Neural cell (in vitro differentiated cells): ENCODE measurements at regions not wholly inside any gene's neighbourhood (a gene's known extent, or its start where the extent isn't known, plus 50 kb on each side); places are given as distances from the start of the nearest gene placed in this dataset.

Experiments
- H2AFZ ChIP-seq: fragments of 200-600, 300-800 bp; sonication (generic), shearing (Covaris generic); 2 replicates; pipeline ENCODE4 v1.6.0; 2014; ENCODE audit warnings: low read depth, mild to moderate bottlenecking, antibody characterized with exemption, low read length, moderate library complexity
- H3F3A ChIP-seq: fragments of 200-600 bp; shearing (Covaris generic); 2 replicates; pipeline ENCODE4 v1.6.1; 2016; ENCODE audit warnings: mild to moderate bottlenecking, moderate library complexity, mixed read lengths, antibody characterized with exemption, low read length; ENCODE audit not compliant: insufficient read depth, poor library complexity, severe bottlenecking
- H3K27ac ChIP-seq: fragments of 200-600, 300-800 bp; sonication (generic), shearing (Covaris generic); 2 replicates; pipeline ENCODE4 v1.5.1; 2014; ENCODE audit warnings: mild to moderate bottlenecking, low read length, moderate library complexity
- H3K27me3 ChIP-seq: fragments of 300-800, 200-600 bp; sonication (generic), shearing (Covaris generic); 2 replicates; pipeline ENCODE4 v1.6.0; 2014; ENCODE audit warnings: mild to moderate bottlenecking, low read depth, low read length, moderate library complexity; ENCODE audit not compliant: insufficient read depth
- H3K36me3 ChIP-seq: fragments of 300-800, 200-600 bp; sonication (generic), shearing (Covaris generic); 2 replicates; pipeline ENCODE4 v1.5.1; 2014; ENCODE audit warnings: mild to moderate bottlenecking, antibody characterized with exemption, low read length, moderate library complexity; ENCODE audit not compliant: insufficient read depth
- H3K4me2 ChIP-seq: fragments of 300-800, 200-600 bp; sonication (generic), shearing (Covaris generic); 2 replicates; pipeline ENCODE4 v1.6.0; 2014; ENCODE audit warnings: mild to moderate bottlenecking, low read length
- H3K4me3 ChIP-seq: fragments of 300-800, 200-600 bp; sonication (generic), shearing (Covaris generic); 2 replicates; pipeline ENCODE4 v1.5.1; 2014; ENCODE audit warnings: mild to moderate bottlenecking, low read length, moderate library complexity
- H3K79me2 ChIP-seq: fragments of 200-600 bp; shearing (Covaris generic); replicated peaks from 2 replicates; pipeline ENCODE4 v1.6.0; 2014; ENCODE audit warnings: mild to moderate bottlenecking, low read length, moderate library complexity; ENCODE audit not compliant: insufficient read depth
- H3K9ac ChIP-seq: fragments of 300-800, 200-600 bp; sonication (generic), shearing (Covaris generic); 2 replicates; pipeline ENCODE4 v1.6.1; 2016; ENCODE audit warnings: mild to moderate bottlenecking, low read length, mixed read lengths
- H3K9me2 ChIP-seq: fragments of 200-600 bp; shearing (Covaris generic); 2 replicates; pipeline ENCODE4 v1.6.1; 2016; ENCODE audit warnings: mild to moderate bottlenecking, low read length, mixed read lengths; ENCODE audit not compliant: insufficient read depth
- H3K9me3 ChIP-seq: fragments of 200-600, 300-800 bp; sonication (generic), shearing (Covaris generic); 2 replicates; pipeline ENCODE4 v1.6.1; 2016; ENCODE audit warnings: mild to moderate bottlenecking, mixed run types, low read length, moderate library complexity, mixed read lengths
- H4K20me1 ChIP-seq: fragments of 200-600 bp; shearing (Covaris generic); 2 replicates; pipeline ENCODE4 v1.6.1; 2016; ENCODE audit warnings: mild to moderate bottlenecking, mixed run types; ENCODE audit not compliant: insufficient read depth
- EP300 ChIP-seq: fragments of 450-650 bp; conservative IDR thresholded peaks from 2 replicates; pipeline ENCODE4 v1.6.1; 2014; ENCODE audit warnings: antibody characterized with exemption, mild to moderate bottlenecking, moderate library complexity; ENCODE audit not compliant: poor library complexity, severe bottlenecking
- EZH2 ChIP-seq: fragments of 200-600, 300-800 bp; shearing (Covaris generic), sonication (generic); IDR thresholded peaks from 2 replicates; pipeline ENCODE4 v1.6.1; 2014; ENCODE audit warnings: antibody characterized with exemption, low read length, borderline replicate concordance, mild to moderate bottlenecking; ENCODE audit not compliant: insufficient read depth, poor library complexity, severe bottlenecking
- MXI1 ChIP-seq: fragments of 450-650 bp; conservative IDR thresholded peaks from 2 replicates; pipeline ENCODE4 v1.6.1; 2014; ENCODE audit warnings: antibody characterized with exemption, mild to moderate bottlenecking; ENCODE audit not compliant: poor library complexity, severe bottlenecking
- POLR2AphosphoS5 ChIP-seq: IDR thresholded peaks from 2 replicates; pipeline ENCODE4 v1.6.1; 2012
- RAD21 ChIP-seq: fragments of 450-650 bp; conservative IDR thresholded peaks from 2 replicates; pipeline ENCODE4 v1.6.1; 2014; ENCODE audit warnings: antibody characterized with exemption, mild to moderate bottlenecking, moderate library complexity
- SMC3 ChIP-seq: fragments of 450-650 bp; conservative IDR thresholded peaks from 2 replicates; pipeline ENCODE4 v1.6.1; 2014; ENCODE audit warnings: antibody characterized with exemption, mild to moderate bottlenecking, moderate library complexity; ENCODE audit not compliant: poor library complexity
- TAF1 ChIP-seq: IDR thresholded peaks from 2 replicates; pipeline ENCODE4 v1.6.1; 2012; ENCODE audit warnings: low read depth
- TF ChIP-seq, protein P1 (sequence below): fragments of 450-650 bp; IDR thresholded peaks from 2 replicates; pipeline ENCODE4 v1.5.1; 2014; ENCODE audit warnings: antibody characterized with exemption, mild to moderate bottlenecking, moderate library complexity; ENCODE audit not compliant: poor library complexity, severe bottlenecking
- TF ChIP-seq, protein P2 (sequence below): IDR thresholded peaks from 2 replicates; pipeline ENCODE4 v1.6.1; 2012; ENCODE audit warnings: borderline replicate concordance

GRCh38 chr3:152733584-152734119 is 101.3 kb upstream of the P2RY1 start:
- Histone ChIP-seq H3K9ac (no peak overlapping the region), H3K79me2 (no peaks in the 10 kb centered on the region), H3K9me2 (no peaks in the 10 kb centered on the region), H2AFZ (no peak overlapping the region), H4K20me1 (no peaks in the 10 kb centered on the region), H3K4me2 (no peak overlapping the region), H3K36me3 (no peaks in the 10 kb centered on the region), H3F3A (no peaks in the 10 kb centered on the region), H3K27me3 (no peaks in the 10 kb centered on the region), H3K27ac (no peak overlapping the region), H3K9me3 (no peaks in the 10 kb centered on the region), H3K4me3 (no peak overlapping the region)
- TF ChIP-seq EP300 (no peak), RAD21 (no peak), SMC3 (no peak), MXI1 (no peak), TAF1 (no peak)
- TF ChIP-seq, protein P1, sequence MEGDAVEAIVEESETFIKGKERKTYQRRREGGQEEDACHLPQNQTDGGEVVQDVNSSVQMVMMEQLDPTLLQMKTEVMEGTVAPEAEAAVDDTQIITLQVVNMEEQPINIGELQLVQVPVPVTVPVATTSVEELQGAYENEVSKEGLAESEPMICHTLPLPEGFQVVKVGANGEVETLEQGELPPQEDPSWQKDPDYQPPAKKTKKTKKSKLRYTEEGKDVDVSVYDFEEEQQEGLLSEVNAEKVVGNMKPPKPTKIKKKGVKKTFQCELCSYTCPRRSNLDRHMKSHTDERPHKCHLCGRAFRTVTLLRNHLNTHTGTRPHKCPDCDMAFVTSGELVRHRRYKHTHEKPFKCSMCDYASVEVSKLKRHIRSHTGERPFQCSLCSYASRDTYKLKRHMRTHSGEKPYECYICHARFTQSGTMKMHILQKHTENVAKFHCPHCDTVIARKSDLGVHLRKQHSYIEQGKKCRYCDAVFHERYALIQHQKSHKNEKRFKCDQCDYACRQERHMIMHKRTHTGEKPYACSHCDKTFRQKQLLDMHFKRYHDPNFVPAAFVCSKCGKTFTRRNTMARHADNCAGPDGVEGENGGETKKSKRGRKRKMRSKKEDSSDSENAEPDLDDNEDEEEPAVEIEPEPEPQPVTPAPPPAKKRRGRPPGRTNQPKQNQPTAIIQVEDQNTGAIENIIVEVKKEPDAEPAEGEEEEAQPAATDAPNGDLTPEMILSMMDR: no peak
- TF ChIP-seq, protein P2, sequence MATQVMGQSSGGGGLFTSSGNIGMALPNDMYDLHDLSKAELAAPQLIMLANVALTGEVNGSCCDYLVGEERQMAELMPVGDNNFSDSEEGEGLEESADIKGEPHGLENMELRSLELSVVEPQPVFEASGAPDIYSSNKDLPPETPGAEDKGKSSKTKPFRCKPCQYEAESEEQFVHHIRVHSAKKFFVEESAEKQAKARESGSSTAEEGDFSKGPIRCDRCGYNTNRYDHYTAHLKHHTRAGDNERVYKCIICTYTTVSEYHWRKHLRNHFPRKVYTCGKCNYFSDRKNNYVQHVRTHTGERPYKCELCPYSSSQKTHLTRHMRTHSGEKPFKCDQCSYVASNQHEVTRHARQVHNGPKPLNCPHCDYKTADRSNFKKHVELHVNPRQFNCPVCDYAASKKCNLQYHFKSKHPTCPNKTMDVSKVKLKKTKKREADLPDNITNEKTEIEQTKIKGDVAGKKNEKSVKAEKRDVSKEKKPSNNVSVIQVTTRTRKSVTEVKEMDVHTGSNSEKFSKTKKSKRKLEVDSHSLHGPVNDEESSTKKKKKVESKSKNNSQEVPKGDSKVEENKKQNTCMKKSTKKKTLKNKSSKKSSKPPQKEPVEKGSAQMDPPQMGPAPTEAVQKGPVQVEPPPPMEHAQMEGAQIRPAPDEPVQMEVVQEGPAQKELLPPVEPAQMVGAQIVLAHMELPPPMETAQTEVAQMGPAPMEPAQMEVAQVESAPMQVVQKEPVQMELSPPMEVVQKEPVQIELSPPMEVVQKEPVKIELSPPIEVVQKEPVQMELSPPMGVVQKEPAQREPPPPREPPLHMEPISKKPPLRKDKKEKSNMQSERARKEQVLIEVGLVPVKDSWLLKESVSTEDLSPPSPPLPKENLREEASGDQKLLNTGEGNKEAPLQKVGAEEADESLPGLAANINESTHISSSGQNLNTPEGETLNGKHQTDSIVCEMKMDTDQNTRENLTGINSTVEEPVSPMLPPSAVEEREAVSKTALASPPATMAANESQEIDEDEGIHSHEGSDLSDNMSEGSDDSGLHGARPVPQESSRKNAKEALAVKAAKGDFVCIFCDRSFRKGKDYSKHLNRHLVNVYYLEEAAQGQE: no peak

GRCh38 chr3:152737021-152737908 is 97.7 kb upstream of the P2RY1 start:
- H3K9ac ChIP-seq: no peak overlapping the region
- no peak overlapping the region for H3K4me2 ChIP-seq
- no peaks in the 10 kb centered on the region for H3K9me3 ChIP-seq
- TF ChIP-seq, protein P1: no peak
- no peak for TF ChIP-seq POLR2AphosphoS5
- no peak for TF ChIP-seq MXI1
- no peak for TF ChIP-seq EP300
- no peak for TF ChIP-seq EZH2
- TF ChIP-seq RAD21: no peak
- TF ChIP-seq TAF1: no peak
- TF ChIP-seq, protein P2: no peak
- TF ChIP-seq SMC3: no peak
- no peaks in the 10 kb centered on the region for H3F3A ChIP-seq
- H2AFZ ChIP-seq: no peak overlapping the region
- H3K79me2 ChIP-seq: no peaks in the 10 kb centered on the region
- H3K9me2 ChIP-seq: no peaks in the 10 kb centered on the region
- H3K36me3 ChIP-seq: no peaks in the 10 kb centered on the region
- H3K27ac ChIP-seq: no peak overlapping the region
- no peaks in the 10 kb centered on the region for H4K20me1 ChIP-seq
- no peak overlapping the region for H3K4me3 ChIP-seq
- no peaks in the 10 kb centered on the region for H3K27me3 ChIP-seq
